ENCODE measurements at regions not wholly inside any gene's neighbourhood (a gene's known extent, or its start where the extent isn't known, plus 50 kb on each side); places are given as distances from the start of the nearest gene placed in this dataset.

- TF ChIP-seq CTCF (IDR thresholded peaks at IDR 0.05; ENCODE audit: low read depth, low read length, missing control alignments), result no peak
- no peaks in the 10 kb centered on the region for H3K36me3 ChIP-seq (replicated peaks)
- H3K27ac ChIP-seq, result no peak overlapping the region
- H3K4me3 ChIP-seq (ENCODE audit: low read depth, low read length), result no peak overlapping the region
- no peaks in the 10 kb centered on the region for H3K27me3 ChIP-seq (replicated peaks)
- peak; percentile 45 for DNase-seq
- in situ Hi-C loops (cut with HindIII; ENCODE audit: low pct_ligation_motif_present, low sequenced_read_pairs), result no loop called here
These were observed 55.7 kb upstream of the SMAD6 start for GRCh38 chr15:66646308-66646707.

GRCh38 chr15:66646799-66647198 is 55.2 kb upstream of the SMAD6 start:
- DNase-seq, result no peak
- in situ Hi-C loops (cut with HindIII; ENCODE audit: low pct_ligation_motif_present, low sequenced_read_pairs), result no loop called here
- no peak overlapping the region for H3K4me3 ChIP-seq (ENCODE audit: low read depth, low read length)
- no peak for TF ChIP-seq CTCF (IDR thresholded peaks at IDR 0.05; ENCODE audit: low read depth, low read length, missing control alignments)
- no peaks in the 10 kb centered on the region for H3K27me3 ChIP-seq (replicated peaks)
- H3K27ac ChIP-seq, result no peak overlapping the region
- no peaks in the 10 kb centered on the region for H3K36me3 ChIP-seq (replicated peaks)

- Histone ChIP-seq H3K36me3 (replicated peaks) (no peaks in the 10 kb centered on the region), H3K27me3 (replicated peaks) (no peaks in the 10 kb centered on the region), H3K4me3 (ENCODE audit: low read depth, low read length) (no peak overlapping the region), H3K27ac (no peak overlapping the region)
- in situ Hi-C loops (cut with HindIII; ENCODE audit: low pct_ligation_motif_present, low sequenced_read_pairs), result no loop called here
- no peak for DNase-seq
- TF ChIP-seq CTCF (IDR thresholded peaks at IDR 0.05; ENCODE audit: low read depth, low read length, missing control alignments), result no peak
These were observed 54.7 kb upstream of the SMAD6 start for GRCh38 chr15:66647358-66647757.

DNA sequence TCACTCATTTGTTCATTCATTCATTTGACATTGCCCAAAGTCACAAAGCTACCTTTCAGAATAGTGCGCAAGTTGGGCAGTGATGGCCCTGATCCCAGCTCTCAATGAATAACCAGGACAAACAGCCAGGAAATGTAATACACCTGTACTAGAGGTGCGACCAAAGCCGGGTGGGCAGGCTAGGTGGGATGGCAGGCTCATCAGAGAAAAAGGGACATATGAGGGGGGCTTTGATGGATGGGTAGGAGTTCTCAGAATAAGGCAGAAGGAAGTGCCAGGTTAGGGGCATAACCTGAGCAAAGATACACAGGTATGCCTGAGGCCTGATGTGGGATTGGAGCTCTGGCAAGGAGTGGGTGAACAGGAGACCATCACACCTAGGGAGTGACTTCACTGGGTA is 53.4 kb upstream of the SMAD6 start:
- no peaks in the 10 kb centered on the region for H3K36me3 ChIP-seq (replicated peaks)
- no peaks in the 10 kb centered on the region for H3K27me3 ChIP-seq (replicated peaks)
- in situ Hi-C loops (cut with HindIII; ENCODE audit: low pct_ligation_motif_present, low sequenced_read_pairs), result no loop called here
- no peak for DNase-seq
- no peak overlapping the region for H3K27ac ChIP-seq
- H3K4me3 ChIP-seq (ENCODE audit: low read depth, low read length), result no peak overlapping the region
- no peak for TF ChIP-seq CTCF (IDR thresholded peaks at IDR 0.05; ENCODE audit: low read depth, low read length, missing control alignments)

DNA sequence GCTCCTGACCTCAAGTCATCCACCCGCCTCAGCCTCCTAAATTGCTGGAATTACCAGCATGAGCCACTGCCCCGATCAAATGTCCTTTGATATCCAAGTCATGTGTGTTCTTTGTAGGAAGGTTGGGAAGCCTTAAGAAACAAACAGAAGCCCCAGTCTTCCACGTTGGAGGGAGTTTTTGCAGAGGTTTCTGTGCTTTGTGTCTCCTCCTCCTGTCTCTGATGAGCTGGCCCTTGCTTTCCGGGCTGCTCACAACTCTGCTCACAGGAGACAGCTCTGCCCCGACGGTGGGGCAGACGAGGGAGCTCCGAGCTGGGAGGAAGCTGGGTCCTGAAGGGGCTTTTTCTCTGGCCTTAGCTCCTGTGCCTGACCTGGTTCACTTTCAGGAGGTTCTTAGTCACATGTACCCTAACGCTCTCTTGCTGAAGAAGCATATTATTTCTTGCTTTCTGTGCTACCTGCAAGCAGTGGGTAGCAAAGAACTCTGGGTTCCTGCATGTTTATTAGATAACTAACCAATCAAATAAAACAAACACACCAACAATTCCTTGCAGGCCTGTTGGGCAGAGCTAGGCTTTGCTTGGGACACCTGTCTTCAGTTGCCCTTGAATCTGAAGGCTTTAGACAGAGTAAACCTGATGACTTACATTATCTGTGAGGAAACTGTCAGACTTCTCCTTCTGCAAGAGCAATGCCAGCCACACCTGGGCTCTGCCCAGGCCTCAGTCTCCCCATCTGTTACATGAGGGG is 52.6 kb upstream of the SMAD6 start:
- no peak for TF ChIP-seq CTCF (IDR thresholded peaks at IDR 0.05; ENCODE audit: low read depth, low read length, missing control alignments)
- Histone ChIP-seq H3K4me3 (ENCODE audit: low read depth, low read length) (no peak overlapping the region), H3K27ac (no peak overlapping the region), H3K36me3 (replicated peaks) (no peaks in the 10 kb centered on the region), H3K27me3 (replicated peaks) (no peaks in the 10 kb centered on the region)
- no peak for DNase-seq
- in situ Hi-C loops (cut with HindIII; ENCODE audit: low pct_ligation_motif_present, low sequenced_read_pairs), result no loop called here

DNA sequence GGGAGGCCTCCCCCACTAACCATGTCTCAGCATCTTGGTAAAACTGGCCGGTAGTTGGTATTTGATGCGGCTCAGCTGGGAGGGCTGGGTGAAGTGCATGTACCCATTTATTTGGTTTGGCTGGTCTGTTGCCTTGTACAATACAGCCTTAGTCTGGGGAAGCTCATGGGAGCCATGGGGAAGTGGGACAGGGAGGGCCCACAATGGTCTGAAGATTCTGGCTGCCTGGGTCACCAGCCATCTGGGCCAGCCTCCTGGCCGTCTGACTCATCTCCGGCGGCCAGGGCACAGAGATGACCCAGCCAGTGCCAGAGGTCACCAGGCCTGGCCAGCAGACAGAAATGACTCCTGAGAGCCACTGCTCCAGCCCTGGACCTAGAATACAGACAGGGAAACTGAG is 51.6 kb upstream of the SMAD6 start:
- no peak for TF ChIP-seq CTCF (IDR thresholded peaks at IDR 0.05; ENCODE audit: low read depth, low read length, missing control alignments)
- H3K27ac ChIP-seq, result no peak overlapping the region
- no peaks in the 10 kb centered on the region for H3K36me3 ChIP-seq (replicated peaks)
- in situ Hi-C loops (cut with HindIII; ENCODE audit: low pct_ligation_motif_present, low sequenced_read_pairs), result no loop called here
- no peak for DNase-seq
- H3K4me3 ChIP-seq (ENCODE audit: low read depth, low read length), result no peak overlapping the region
- H3K27me3 ChIP-seq (replicated peaks), result no peaks in the 10 kb centered on the region

Data from brain microvascular endothelial cell (primary cell).